Activated T-cell treated with anti-CD3 and anti-CD28 coated beads, Interleukin-2, amount 50 U/mL, for 48 hours (primary cell): ENCODE measurements at regions not wholly inside any gene's neighbourhood (a gene's known extent, or its start where the extent isn't known, plus 50 kb on each side); places are given as distances from the start of the nearest gene placed in this dataset.

ENCODE experiments used
- DNase-seq, 2 experiments: peaks; one replicate each; pipeline ENCODE4 v3.0.0-alpha.2; 2020

DNA sequence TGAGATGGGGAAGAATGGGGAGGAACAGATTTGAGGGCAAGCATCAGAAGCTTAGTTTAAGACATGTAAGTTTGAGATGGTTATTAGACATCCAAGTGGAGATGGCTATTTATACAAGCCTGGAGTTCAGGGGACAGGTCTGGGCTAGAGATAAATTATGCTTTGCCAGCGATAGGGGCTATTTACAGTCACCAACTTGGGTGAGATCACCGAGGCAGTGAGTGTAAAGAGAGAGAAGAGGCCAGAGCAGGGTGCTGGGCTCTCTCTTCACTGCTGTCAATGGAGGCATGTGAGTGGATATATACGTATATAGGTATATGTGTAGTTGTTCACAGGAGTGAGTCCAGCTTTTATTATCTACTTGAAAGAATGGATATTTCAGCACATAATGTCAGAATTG lies 81.0 kb downstream of the QPCT start:
- no peak for DNase-seq

DNA sequence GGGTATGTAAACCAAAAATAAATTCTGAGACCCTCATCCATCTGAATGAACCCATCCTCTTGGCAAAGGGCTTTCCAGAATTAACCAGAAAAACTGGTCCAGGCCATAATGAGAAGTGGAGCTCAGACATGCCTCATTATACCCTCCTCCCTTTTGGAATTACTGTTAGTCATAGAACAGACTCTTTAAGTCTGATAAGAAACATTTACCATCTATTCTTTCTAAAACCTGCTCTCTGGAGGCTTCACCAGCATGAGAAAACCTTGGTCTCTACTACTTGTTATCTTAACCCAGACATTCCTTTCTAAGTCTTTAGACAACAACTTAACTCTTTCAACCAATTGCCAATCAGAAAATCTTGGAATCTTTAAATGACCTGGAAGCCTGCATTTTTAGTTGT lies 82.8 kb downstream of the QPCT start:
- no peak for DNase-seq

DNA sequence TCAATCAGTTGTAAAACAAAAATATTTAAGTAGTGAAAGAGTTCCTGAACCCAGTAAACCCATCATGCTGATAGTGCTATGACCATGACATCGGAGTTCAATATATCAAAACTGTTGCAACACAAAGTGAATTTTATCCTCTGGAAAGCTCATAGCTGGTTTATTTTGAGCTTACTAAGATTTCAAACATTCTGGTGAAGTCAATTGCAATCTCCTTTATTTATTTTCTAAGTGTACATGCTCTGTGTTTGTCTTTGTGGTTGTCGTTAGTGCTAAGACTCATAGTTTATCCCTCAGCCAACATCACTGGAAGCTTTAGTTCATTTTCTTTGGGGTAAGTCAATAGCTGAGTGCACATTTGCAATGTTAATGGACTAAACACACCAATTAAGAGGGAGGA lies 91.9 kb downstream of the QPCT start:
- no peak for DNase-seq

DNA sequence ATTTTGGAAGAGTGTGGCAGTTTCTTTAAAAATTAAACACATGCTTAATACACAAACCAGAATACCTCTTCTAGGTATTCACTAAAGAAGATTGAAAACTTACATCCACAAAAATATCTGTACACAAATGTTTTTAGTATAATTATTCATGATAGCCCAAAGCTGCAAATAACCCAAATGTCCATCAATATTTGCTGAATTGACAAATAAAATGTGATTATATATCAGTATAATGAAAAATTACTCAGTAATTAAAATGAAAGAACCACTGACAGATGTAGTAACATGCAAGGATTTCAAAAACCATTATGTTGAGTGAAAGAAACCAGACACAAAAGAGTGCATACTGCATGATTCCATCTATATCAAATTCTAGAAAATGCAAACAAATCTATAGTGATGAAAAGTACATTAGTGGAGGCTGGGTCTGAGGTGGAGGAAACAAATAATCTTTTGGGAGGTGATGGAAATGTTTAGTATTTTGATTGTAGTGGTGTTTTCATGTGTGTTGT lies 94.8 kb downstream of the QPCT start:
- no peak for DNase-seq

DNA sequence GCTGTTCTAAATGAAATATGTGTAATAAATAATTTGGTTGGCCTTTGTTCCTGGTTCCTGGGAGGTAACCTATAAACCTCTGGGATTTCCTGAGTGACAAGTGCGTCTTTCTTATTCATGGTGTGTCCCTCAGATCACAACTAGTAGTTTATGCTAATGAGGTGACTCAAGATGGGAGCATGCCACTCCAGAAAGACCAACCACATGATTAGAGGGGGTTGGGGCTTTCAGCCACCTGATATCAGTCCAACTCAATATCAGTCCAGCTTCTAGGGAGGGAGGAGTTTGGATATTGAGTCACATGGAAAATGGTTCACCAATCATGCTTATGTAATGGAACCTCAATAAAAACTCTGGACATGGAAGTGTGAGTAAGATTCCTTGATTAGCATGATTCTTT lies 96.6 kb downstream of the QPCT start:
- DNase-seq, result no peak

DNA sequence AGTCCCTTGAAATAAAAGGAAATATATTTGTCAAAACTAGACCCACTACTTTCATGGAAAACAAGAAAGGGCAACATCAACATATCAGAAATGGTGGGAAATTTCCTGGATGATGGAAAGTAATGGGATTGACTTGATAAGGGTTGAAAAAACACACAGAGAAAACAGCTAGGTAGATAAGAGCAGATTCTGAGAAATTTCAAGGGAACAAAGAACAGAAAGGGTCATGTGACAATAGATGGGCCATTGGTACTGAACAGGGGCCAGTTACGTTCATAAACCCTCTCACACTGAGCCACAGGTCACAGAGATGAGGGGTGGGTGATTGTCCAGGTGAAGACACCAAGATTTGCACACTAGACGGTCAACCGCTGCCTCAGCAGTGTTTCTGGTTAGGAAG lies 98.7 kb downstream of the QPCT start:
- no peak for DNase-seq

DNA sequence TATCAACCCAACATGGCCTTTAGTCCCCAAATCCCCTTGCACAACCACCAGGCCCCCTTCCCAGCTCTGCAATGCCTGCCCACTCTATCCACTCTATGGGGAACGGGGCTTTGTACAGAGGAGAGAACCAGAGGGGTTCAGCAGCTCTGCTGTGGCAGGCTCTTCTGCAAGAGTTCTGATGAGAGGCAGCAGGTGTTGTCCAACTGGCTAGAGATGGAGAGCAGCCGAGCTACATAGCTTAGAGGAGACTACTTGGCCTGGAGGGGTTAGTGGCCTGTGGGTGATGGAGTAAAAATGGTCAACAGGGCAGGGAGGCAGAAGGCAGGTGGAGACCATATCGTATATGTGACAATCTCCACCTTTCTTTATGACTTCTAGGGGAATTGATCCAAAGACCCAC lies 103.0 kb downstream of the QPCT start:
- DNase-seq, result no peak

DNA sequence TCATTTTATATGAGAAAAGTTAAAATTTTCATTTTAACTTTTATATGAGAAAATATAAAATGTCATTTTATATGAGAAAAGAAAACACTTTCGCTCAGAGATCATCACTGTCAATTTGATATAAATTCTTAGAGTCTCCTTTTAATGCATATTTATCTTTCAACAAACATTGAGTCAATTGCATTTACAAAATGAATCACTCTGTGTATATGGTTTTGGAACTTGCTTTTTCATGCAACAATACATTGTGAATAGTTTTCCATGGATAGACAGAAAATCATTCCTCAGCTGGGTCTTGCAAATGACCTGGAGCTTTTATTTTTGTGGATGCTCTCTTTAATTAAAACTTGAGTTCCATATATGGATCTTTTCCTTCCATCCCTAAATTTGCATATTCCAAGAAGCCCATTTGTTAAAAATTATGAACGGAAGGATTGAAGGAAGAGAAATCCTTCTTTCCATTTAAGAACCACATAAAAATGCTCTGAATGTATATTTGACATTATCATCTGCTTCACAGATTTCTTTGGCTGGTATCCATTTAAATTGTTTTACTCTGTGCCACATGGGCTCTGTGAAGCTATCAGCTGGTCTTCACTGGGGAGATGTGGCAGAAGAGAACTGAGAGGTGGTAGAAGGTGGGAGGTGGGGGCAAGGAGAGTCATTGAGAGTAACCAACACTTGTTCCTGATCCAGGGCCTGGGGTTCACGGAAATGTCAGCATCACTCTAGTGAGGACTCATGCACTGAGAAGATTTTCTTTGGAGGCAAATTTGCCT lies 104.1 kb downstream of the QPCT start:
- DNase-seq, result no peak

DNA sequence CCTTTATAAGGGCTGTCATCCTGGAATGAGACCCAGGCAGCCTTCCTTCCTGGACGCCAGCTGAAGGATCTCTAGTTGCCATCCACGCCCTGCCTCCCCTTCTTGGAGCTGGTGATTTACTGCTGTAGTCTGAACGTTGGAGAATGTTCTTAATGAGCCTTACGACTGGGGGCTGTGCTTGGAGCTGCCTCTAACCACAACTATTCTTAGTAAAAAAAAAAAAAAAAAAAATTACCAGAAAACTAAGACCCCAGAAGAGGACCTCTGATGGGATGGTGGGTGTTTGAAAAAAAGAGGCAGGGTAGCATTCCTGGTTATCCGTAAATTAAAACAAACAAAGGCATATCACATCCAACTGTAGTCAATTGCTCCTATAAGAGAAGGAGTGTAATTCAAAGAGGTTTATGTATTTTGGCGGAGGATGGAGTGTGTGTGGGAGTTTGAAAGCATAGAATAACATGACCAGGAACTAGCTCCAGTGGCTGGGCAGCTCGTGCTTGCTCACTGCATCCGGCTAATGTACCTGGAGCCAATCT lies 105.4 kb downstream of the QPCT start:
- DNase-seq, result no peak

DNA sequence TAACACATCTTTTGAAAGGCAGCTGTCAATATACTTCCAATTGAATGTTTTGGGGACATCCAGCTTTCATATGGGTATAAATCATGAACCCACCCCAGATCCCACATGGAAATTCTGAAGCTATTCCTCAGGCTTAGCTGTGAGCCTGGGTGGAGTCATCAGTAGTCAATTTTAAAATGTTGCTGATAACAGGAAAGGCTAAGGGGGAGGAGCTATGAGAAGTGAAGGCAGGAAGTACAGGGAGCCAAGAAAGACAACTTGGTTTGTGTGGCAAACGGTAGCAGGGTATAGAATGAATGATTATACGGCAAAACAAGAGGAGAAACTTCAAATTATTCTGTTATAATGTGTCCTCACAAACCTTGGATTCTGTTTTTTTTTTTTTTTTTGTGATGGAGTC lies 108.6 kb downstream of the QPCT start:
- no peak for DNase-seq

DNA sequence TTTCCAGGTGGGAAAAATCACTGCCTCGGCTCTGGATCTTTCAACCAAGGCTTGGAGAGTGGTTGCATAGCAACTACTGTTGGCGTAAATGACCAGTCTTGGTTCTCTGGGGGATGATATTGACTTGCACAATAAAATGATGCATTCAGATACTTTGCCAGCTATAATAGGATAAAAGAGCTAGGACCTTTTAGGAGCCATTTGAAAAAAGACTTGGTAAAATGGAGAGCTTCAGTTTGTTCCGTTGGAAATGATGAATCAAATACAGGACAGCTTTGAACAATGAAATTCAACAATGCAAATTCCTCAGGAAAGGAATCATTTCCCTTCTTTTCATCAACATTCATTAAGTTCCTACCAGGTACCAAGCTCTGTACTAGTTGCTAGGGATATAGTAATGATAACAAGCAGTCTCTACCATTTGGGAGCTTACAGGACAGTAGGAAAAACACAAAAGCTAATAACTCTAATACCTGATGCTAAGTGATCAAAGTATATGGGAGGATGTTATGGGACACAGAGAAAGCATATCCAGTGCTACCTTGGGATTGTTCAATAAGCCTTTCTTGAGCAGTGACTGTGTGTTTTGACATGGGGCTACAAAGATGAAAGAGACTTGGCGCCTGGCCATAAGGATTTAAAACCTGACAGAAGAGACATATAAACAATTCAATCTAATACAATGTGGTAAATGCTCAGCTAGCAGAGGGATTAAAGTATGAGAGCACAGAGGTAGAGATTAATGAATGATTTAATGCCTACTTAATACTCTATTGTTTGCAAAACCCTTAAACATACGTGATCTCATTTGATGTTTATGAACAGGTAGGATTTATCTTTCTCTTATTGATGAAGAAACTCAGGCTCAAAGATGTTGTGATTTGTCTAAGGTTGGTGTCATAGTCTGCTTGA lies 110.7 kb downstream of the QPCT start:
- DNase-seq, result no peak

DNA sequence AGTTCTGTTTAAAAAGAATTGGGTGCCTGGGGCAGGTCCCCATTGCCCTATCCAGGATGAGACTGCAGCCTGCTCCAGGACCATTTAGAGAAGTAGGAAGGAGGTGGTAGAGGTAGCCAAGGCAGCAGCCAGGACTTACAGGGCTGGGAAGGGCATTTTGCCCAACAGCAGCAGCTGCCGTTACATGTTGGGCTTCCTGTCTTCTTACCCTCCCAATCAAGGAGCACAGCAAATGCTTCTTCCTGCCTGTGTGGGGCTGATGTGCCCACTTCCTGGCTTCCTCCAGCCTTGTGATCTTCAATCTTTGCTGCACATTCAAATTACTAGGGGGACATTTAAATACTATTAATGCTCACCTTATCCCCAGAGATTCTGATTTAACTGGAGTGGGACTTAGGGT lies 112.0 kb downstream of the QPCT start:
- peak; percentile 27 for DNase-seq

DNA sequence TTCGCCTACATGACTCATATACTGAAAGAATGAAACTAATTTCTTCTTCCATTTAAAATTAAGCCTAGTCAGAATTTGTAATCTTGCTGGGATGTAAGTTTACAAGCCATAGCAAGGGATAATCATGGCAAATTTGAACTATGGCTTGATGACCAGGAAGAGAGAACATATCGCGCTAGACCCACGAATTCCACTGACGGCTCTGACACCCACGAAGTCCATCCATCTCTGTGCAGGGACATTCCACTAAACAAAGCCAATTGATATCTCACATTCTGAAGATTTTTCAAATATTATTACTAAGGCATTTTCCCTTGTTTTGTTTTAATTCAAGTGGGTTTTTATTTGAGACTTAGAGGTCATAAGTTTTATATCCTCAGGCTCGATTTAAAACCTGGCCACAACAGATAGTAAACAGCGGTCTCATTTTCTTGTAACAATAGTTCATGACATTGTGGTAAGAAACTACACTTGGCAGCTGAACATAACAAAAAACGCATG lies 113.0 kb downstream of the QPCT start:
- DNase-seq, result no peak

DNA sequence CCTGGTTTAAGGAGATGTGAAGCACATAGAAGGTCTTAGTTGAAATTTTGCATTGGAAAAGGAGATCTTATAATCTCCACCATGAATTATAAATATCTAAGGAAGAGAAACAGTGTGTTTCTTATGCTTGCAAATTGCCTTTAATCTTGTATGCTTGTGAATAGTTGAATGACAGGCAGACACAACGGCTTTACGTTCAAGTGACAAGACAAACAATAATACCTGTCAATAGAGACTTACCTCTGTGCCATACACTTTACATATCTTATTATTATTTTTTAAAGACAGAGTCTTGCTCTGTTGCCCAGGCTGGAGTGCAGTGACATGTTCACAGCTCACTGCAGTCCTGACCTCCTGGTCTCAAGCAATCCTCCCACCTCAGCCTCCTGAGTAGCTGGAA lies 113.7 kb downstream of the QPCT start:
- DNase-seq, result no peak

DNA sequence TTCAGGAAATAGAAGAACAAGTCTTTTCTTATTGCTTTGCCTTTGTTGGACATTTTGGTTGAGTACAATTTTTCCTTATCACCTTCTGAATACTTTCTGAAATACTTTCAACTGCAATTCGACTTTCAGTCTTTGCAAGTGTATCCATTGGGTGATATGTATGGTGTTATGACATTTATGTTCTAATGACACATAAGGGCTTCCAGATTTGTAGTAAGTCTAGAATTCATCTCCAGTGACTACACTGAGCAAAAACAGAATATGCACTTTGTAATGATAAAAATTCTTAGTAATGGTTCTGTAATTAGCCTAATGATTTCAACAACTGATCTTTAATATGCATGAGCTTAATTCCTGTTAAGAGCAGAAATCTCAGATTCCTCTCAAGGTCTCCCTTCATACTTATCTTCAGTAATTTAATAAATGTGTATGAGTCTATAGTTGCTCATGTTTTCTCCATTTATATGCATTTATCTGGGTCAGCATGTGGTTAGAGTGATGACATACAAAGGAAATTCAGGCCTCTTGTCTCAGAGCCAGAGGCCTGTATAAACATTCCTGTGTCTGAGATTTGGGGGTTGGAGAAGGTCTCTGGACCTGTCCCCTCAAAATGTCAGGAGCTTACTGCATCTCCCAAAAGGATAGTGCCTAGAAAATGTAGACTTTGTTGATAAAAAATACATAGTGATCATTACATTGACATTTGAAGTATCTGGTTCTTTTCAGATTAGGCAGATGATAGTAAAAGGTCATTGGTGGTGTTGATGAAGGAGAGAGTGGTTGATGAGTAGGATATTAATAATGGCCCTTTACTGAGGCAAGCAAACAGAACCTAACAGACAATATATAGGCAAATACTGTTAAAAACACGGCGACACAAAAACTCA lies 114.9 kb downstream of the QPCT start:
- DNase-seq, result no peak

DNA sequence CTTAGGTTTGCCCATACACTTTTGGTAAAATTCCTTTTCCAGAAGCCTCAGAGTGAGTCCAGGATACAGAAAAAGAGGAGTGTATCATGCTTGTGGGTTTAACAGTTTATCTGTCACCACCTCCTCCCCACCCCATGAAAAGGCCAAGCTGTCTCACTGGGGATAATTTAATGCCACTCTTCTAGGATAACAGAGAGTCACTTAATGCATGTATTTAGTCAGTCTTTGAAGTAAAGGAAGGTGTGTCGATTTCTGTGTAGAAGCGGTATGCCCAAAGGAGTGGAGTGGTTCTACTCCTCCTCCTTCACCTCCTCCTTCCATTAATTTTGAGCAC lies 116.4 kb downstream of the QPCT start:
- no peak for DNase-seq

DNA sequence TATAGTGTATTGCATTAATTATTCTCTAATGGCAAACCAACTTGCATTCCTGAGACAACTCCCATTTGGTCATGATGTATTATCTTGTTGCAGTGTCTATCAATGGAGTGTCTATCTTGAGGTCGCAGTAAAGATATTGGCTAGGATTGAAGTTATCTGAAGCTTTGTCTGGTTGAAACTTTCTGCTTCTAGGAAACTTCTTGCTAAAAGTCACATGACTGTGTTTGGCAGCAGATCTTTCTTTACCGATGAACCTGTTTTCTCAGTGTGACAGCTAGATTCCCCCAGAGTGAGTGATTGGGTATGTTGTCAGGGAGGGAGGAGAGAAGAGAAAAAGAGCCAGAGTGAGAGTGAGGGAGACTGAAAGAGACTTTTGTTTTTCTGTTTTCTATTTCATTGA lies 119.6 kb downstream of the QPCT start:
- DNase-seq, result no peak

DNA sequence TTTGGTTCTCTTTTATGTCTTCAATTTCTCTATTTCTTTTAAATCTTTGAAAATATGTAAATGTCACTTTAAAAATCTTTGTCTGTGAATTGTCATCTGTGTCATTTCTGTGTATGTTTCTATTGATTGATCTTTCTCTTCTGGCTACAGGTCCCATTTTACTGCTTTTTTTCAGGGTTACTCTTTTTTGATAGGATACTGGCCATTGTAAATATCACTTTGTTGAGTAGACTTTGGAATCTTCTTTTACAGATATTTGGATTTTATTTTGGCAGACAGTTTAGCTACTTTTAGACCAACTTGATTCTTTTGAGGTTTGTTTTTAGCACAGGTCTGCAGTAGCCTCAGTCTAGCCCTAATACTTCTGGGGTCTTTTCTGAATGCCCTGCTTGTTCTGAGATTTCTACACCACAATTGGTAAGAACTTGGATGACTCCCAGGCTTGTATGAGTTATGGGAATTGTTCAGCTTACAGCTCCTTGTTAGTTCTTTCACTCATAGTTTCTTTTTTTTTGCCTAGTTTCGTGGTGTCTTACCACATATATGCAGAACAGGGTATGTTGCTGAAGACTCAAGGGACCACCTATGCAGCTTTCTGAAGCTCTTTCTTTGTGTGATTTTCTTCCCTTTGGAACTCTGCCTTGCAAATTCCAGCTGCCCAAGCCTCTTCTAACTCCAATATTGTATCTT lies 122.2 kb downstream of the QPCT start:
- DNase-seq, result no peak

DNA sequence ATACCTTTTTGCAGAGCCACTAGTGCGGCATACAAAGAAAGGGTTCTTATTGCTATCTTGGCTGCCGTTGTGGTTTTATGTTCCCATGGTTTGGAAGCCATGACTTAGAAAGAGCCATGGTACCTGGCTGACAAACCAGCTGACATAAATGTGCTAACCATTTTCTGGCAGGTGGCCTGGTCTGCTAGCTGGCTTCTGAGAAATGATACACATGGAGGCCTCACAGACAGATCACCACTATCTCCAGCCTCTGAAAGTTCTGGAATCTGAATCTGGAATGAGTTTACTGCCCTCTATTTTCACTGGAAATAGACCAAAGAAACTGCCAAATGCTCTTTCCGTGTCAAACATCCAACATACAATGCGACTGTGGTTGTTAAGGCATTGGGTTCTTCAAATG lies 123.7 kb downstream of the QPCT start:
- no peak for DNase-seq

DNA sequence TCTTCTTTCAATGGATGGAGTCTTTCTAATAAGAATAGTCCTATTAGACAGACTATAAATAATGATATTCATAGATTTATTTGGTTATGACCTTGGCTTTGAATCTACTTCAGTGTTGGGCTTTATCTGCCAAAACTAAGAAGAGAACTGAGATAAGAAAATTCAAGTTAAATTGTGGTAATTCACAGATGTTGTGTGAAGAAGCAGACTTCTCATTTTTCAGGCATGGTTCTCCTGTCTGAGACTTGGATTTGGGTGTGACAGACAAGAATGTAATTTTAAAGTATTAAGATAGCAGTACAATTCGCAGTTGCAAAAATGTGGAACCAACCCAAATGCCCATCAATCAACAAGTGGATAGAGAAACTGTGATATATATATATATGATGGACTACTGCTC lies 124.7 kb downstream of the QPCT start:
- DNase-seq, result no peak

DNA sequence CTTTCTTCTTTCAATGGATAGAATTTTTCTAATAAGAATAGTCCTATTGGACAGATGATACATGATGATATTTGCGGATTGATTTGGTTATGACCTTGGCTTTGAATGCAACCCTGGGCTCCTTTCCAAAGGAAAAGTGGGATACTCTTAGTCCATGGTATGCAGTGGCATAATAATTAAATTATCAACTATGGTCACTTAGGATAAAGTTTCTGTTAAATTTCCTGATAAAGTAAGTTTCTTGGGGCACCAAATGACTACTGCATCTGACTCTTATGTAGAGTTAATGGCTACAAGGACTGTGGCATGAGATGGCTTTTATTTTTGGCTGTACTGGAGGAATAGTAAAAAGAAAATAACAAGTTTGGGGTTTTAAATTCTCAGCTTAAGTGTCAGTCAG lies 126.7 kb downstream of the QPCT start:
- DNase-seq, result no peak

DNA sequence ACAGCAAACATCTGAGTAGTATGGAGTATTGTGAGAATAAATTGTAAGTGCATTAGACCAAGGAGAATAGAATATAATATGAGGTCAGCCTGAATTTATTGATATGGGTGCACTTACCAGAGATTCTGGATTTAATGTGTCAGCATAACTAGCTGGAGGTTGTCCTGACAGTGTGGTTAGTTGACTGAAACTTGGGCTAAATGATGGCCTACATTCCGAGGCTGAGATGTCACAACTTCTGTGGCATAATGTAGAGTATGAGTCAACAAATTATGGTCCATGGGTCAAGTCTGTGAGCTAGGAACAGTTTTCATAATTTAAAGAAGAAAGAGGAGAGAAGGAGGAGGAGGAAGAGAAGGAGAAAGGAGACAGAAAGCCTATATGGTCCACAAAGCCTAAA lies 127.6 kb downstream of the QPCT start:
- DNase-seq, result no peak
